ENCODE measurements at regions not wholly inside any gene's neighbourhood (a gene's known extent, or its start where the extent isn't known, plus 50 kb on each side); places are given as distances from the start of the nearest gene placed in this dataset.

GRCh38 chr9:90038763-90039162, 434.0 kb downstream of the GADD45G start:
- no peak for DNase-seq

- no peak for DNase-seq
These were observed 439.5 kb downstream of the GADD45G start for GRCh38 chr9:90044263-90044662.

GRCh38 chr9:90044710-90045151, 439.9 kb downstream of the GADD45G start:
- no peak for DNase-seq

GRCh38 chr9:90046317-90046861, 441.6 kb downstream of the GADD45G start:
- DNase-seq = no peak

- DNase-seq = no peak
These were observed 443.0 kb downstream of the GADD45G start for GRCh38 chr9:90047828-90048227.

- DNase-seq = no peak
These were observed 447.6 kb downstream of the GADD45G start for GRCh38 chr9:90052366-90052765.

GRCh38 chr9:90053027-90053426, 448.2 kb downstream of the GADD45G start:
- DNase-seq = no peak

- DNase-seq = no peak
These were observed 450.0 kb downstream of the GADD45G start for GRCh38 chr9:90054810-90055209.

GRCh38 chr9:90055226-90055625, 450.4 kb downstream of the GADD45G start:
- no peak for DNase-seq

- DNase-seq = no peak
These were observed 452.5 kb downstream of the GADD45G start for GRCh38 chr9:90057361-90057760.

- no peak for DNase-seq
These were observed 453.5 kb downstream of the GADD45G start for GRCh38 chr9:90058182-90058763.

GRCh38 chr9:90059436-90059835, 454.6 kb downstream of the GADD45G start:
- DNase-seq = no peak

- DNase-seq = no peak
These were observed 455.4 kb downstream of the GADD45G start for GRCh38 chr9:90060256-90060655.

GRCh38 chr9:90061187-90061586, 456.4 kb downstream of the GADD45G start:
- no peak for DNase-seq

GRCh38 chr9:90062982-90063381, 458.2 kb downstream of the GADD45G start:
- no peak for DNase-seq

GRCh38 chr9:90064248-90064647, 459.4 kb downstream of the GADD45G start:
- no peak for DNase-seq

GRCh38 chr9:90064971-90065370, 460.2 kb downstream of the GADD45G start:
- no peak for DNase-seq

GRCh38 chr9:90065851-90066250, 461.0 kb downstream of the GADD45G start:
- DNase-seq = no peak

GRCh38 chr9:90069085-90069484, 464.3 kb downstream of the GADD45G start:
- no peak for DNase-seq

- DNase-seq = no peak
These were observed 465.2 kb downstream of the GADD45G start for GRCh38 chr9:90070056-90070455.

GRCh38 chr9:90070469-90070868, 465.7 kb downstream of the GADD45G start:
- no peak for DNase-seq

GRCh38 chr9:90070931-90071660, 466.3 kb downstream of the GADD45G start:
- DNase-seq = no peak

GRCh38 chr9:90073186-90073945, 468.6 kb downstream of the GADD45G start:
- DNase-seq = no peak
